ENCODE measurements at regions not wholly inside any gene's neighbourhood (a gene's known extent, or its start where the extent isn't known, plus 50 kb on each side); places are given as distances from the start of the nearest gene placed in this dataset.

- no peak for TF ChIP-seq POLR2AphosphoS5 (IDR thresholded peaks at IDR 0.05)
- TF ChIP-seq CTCF (IDR thresholded peaks at IDR 0.05) = no peak
- TF ChIP-seq POLR2A (IDR thresholded peaks at IDR 0.05) = no peak
These were observed 528.9 kb downstream of the AGTPBP1 start for GRCh38 chr9:85212887-85213286.

All from transverse colon (tissue), 4 donors.